ENCODE measurements at regions not wholly inside any gene's neighbourhood (a gene's known extent, or its start where the extent isn't known, plus 50 kb on each side); places are given as distances from the start of the nearest gene placed in this dataset.

DNA sequence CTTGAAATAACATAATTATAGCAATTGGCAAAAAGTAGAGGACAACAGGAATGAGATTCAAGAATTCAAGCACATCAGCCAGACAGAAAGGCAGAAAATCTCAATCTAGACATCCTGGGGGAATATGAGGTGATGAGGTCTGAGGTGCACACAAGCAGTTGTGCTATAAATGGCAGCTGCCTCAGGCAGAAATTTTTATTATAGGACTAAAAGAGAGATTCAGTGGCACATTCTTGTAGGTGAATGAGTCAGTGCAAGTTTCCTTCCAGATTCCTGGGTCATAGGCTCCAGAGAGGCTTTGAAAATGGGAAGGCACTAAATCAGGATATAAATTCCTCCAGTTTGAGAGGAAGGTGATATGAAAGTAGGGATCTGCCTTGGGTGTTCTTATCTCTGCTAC is 127.2 kb upstream of the THSD7B start:
- H3K27ac ChIP-seq, result no peak overlapping the region
- no peaks in the 10 kb centered on the region for H3K36me3 ChIP-seq
- H3K27me3 ChIP-seq, result no peaks in the 10 kb centered on the region
- TF ChIP-seq POLR2A (IDR thresholded peaks at IDR 0.05) (no peak), POLR2AphosphoS5 (IDR thresholded peaks at IDR 0.05) (no peak)
- TF ChIP-seq, protein P1, sequence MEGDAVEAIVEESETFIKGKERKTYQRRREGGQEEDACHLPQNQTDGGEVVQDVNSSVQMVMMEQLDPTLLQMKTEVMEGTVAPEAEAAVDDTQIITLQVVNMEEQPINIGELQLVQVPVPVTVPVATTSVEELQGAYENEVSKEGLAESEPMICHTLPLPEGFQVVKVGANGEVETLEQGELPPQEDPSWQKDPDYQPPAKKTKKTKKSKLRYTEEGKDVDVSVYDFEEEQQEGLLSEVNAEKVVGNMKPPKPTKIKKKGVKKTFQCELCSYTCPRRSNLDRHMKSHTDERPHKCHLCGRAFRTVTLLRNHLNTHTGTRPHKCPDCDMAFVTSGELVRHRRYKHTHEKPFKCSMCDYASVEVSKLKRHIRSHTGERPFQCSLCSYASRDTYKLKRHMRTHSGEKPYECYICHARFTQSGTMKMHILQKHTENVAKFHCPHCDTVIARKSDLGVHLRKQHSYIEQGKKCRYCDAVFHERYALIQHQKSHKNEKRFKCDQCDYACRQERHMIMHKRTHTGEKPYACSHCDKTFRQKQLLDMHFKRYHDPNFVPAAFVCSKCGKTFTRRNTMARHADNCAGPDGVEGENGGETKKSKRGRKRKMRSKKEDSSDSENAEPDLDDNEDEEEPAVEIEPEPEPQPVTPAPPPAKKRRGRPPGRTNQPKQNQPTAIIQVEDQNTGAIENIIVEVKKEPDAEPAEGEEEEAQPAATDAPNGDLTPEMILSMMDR (IDR thresholded peaks at IDR 0.05), result no peak
- no peaks in the 10 kb centered on the region for H3K9me3 ChIP-seq
- intact Hi-C loops (cut with DNase I; ENCODE audit: low total_unique reads), result no loop called here
- H3K4me3 ChIP-seq, result no peak overlapping the region
- H3K4me1 ChIP-seq, result no peaks in the 10 kb centered on the region
- DNase-seq (ENCODE audit: low spot score in 2 of 2), result no peak

DNA sequence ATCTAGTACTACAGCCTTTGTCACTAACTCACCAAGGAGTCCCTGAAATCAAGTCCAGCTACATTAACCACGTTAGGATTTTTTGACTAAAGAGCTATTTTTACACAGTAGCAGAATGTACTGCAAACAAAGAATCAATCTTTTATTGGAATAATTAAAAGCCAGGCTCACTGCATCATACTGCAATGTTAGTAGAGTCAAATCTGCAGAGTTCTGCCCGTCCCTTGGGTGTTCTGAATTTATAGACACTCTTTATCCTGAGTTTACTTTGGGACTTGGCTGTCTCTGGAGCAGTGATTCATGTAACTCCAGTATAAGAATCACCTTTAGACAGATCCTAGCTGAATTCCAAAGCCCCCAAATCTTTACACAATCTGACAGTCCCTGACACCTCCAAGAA is 127.9 kb upstream of the THSD7B start:
- no peaks in the 10 kb centered on the region for H3K9me3 ChIP-seq
- no peak for TF ChIP-seq POLR2AphosphoS5 (IDR thresholded peaks at IDR 0.05)
- no peak for TF ChIP-seq POLR2A (IDR thresholded peaks at IDR 0.05)
- TF ChIP-seq, protein P1 (IDR thresholded peaks at IDR 0.05), result no peak
- H3K36me3 ChIP-seq, result no peaks in the 10 kb centered on the region
- intact Hi-C loops (cut with DNase I; ENCODE audit: low total_unique reads), result no loop called here
- H3K27ac ChIP-seq, result no peak overlapping the region
- no peak for DNase-seq (ENCODE audit: low spot score in 2 of 2)
- H3K4me3 ChIP-seq, result no peak overlapping the region
- no peaks in the 10 kb centered on the region for H3K27me3 ChIP-seq
- no peaks in the 10 kb centered on the region for H3K4me1 ChIP-seq

DNA sequence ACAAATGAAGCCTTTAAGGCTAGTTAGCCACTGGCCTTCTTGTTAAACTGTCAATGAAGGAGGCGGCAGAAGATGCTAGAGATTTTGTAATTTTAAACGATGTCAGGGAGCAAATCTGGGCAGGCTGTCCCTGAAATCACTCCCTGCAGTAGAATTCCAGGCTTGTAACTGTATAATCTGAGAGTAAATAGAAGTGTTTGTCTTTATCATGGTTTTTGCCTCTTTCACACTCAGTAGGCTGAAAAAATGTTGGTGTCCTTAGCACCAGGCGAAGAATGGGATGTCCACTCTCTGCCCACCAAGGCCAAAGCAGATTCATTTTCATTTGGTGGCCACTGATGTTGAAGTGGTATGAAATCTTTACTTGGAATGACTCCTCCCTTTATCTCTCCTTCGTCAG is 136.9 kb upstream of the THSD7B start:
- Histone ChIP-seq H3K4me1 (no peaks in the 10 kb centered on the region), H3K27ac (no peak overlapping the region), H3K4me3 (no peak overlapping the region), H3K27me3 (no peaks in the 10 kb centered on the region), H3K36me3 (no peaks in the 10 kb centered on the region), H3K9me3 (no peaks in the 10 kb centered on the region)
- intact Hi-C loops (cut with DNase I; ENCODE audit: low total_unique reads), result no loop called here
- TF ChIP-seq POLR2A (IDR thresholded peaks at IDR 0.05), result no peak
- no peak for TF ChIP-seq POLR2AphosphoS5 (IDR thresholded peaks at IDR 0.05)
- TF ChIP-seq, protein P1 (IDR thresholded peaks at IDR 0.05), result no peak
- DNase-seq (ENCODE audit: low spot score in 2 of 2), result no peak

DNA sequence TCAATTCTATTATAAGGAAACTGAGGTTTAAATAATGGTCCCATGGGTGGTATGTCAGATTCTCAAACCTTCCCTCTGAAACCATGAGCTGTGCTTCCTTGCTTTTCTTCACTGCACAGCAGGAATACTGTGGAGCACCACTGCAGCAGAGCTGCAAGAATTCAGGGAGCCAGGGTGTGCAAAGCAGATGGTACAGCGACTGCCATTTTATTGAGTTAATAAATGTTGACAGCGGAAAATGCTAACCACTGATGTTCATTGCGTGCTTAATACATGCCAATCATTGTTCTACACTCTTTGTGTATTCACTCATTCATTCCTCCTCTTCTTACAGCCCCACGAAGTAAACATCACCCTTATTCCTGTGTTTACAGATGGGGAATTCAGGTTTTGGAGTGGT is 152.2 kb upstream of the THSD7B start:
- no peaks in the 10 kb centered on the region for H3K36me3 ChIP-seq
- no peak for DNase-seq (ENCODE audit: low spot score in 2 of 2)
- H3K27me3 ChIP-seq, result no peaks in the 10 kb centered on the region
- TF ChIP-seq, protein P1 (IDR thresholded peaks at IDR 0.05), result no peak
- TF ChIP-seq POLR2AphosphoS5 (IDR thresholded peaks at IDR 0.05) (no peak), POLR2A (IDR thresholded peaks at IDR 0.05) (no peak)
- H3K9me3 ChIP-seq, result no peaks in the 10 kb centered on the region
- intact Hi-C loops (cut with DNase I; ENCODE audit: low total_unique reads), result no loop called here
- H3K4me1 ChIP-seq, result no peaks in the 10 kb centered on the region
- H3K27ac ChIP-seq, result no peak overlapping the region
- H3K4me3 ChIP-seq, result no peak overlapping the region

DNA sequence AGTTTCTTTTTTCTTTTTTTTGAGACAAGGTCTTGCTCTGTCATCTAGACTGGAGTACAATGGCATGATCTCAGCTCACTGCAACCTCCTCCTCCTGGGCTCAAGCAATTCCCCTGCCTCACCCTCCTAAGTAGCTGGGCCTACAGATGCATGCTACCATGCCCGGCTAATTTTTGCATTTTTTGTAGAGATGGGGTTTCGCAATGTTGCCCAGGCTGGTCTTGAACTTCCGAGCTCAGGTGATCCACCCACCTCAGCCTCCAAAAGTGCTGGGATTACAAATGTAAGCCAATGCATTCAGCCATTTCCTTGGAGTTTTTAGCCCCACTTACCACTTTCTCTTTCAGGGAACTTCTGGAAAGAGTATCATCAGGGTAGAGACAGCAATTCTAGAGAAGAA is 153.3 kb upstream of the THSD7B start:
- Histone ChIP-seq H3K4me1 (no peaks in the 10 kb centered on the region), H3K27ac (no peak overlapping the region), H3K4me3 (no peak overlapping the region), H3K9me3 (no peaks in the 10 kb centered on the region), H3K27me3 (no peaks in the 10 kb centered on the region), H3K36me3 (no peaks in the 10 kb centered on the region)
- no peak for TF ChIP-seq POLR2A (IDR thresholded peaks at IDR 0.05)
- TF ChIP-seq POLR2AphosphoS5 (IDR thresholded peaks at IDR 0.05), result no peak
- TF ChIP-seq, protein P1 (IDR thresholded peaks at IDR 0.05), result no peak
- no peak for DNase-seq (ENCODE audit: low spot score in 2 of 2)
- intact Hi-C loops (cut with DNase I; ENCODE audit: low total_unique reads), result no loop called here

Measured in breast epithelium (tissue), 4 donors.